ENCODE measurements at regions not wholly inside any gene's neighbourhood (a gene's known extent, or its start where the extent isn't known, plus 50 kb on each side); places are given as distances from the start of the nearest gene placed in this dataset.

DNA sequence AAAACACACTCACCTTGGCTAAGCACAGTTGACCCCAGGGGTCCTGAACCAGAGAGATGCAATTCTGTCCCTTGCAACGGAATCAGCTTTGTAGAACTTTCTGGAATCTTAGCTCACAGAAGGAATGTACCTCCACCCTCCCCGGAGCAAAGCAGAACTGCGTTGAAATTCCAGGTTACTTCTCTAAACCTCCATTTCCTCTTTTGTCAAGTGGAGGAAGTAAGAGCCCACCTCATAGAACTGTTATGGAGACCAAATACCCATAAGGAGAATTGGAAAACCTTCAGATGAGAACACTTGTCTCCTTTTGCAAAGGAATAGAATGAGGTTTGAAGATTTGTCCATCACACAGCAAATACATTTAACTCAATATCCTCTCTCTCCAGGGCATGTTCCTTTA is 86.6 kb upstream of the RBBP6 start:
- ChIA-PET CTCF (no interaction called here), POLR2A (no interaction called here)
- peaks cover 18% of the 10 kb centered on the region for H3K27me3 Mint-ChIP-seq

GRCh38 chr16:24463196-24463945 is 76.0 kb upstream of the RBBP6 start:
- CTCF ChIA-PET: no interaction called here
- POLR2A ChIA-PET: no interaction called here
- H3K36me3 Mint-ChIP-seq (ENCODE audit: low read depth): no peaks in the 10 kb centered on the region
- H3K4me1 Mint-ChIP-seq: no peaks in the 10 kb centered on the region
- DNase-seq (no peak), ATAC-seq (no peak)
- H3K27ac Mint-ChIP-seq: no peak overlapping the region
- intact Hi-C loops (cut with DNase I, micrococcal nuclease): no loop called here
- H3K9me3 Mint-ChIP-seq (ENCODE audit: low read depth): peaks cover 5% of the 10 kb centered on the region
- H3K27me3 Mint-ChIP-seq: peaks cover 16% of the 10 kb centered on the region
- no peak overlapping the region for H3K4me3 Mint-ChIP-seq

More for the DNA sequence above, 86.6 kb upstream of the RBBP6 start:
- Mint-ChIP-seq H3K4me1 (no peaks in the 10 kb centered on the region), H3K4me3 (no peak overlapping the region), H3K36me3 (ENCODE audit: low read depth) (no peaks in the 10 kb centered on the region), H3K27ac (no peak overlapping the region), H3K9me3 (ENCODE audit: low read depth) (no peaks in the 10 kb centered on the region)
- intact Hi-C loops (cut with DNase I, micrococcal nuclease): no loop called here
- DNase-seq: no peak
- no peak for ATAC-seq

DNA sequence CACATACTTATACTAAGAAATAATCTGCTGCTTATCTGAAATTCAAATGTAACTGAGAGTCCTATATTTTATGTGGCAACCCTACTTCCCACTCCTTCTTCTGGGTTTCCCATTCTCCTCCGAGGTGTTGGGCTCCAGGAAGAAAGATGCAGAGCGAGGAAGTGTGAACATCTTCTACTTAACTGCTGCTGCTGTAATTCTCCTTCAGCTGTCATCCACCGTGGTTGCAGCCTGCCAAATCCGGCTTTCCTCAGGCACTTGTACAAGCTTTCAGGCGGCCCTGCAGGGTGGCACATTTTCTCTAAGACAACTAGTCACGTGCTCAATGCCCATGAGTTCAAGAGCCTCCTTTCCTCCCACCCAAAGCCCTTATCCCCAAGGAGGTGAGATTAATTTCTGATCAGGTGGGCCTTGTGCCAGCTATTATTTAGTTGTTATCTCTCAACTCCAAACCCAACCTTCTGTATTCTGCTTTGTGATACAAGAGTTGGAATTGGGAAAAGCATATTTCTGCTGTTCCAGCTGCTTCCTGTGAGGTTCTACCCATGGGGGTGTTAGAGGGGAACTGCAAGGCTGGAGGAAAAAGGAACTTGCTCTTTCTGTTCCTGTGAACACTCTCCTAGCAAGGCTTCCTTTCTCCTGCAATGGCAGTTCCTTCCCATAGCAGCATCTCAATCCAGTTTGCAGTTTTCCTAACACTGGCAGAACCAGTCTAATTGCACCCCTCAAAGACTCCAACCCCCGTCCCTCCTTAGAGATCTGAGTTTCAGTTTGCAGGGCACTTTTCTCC is 67.6 kb upstream of the RBBP6 start:
- no peaks in the 10 kb centered on the region for H3K36me3 Mint-ChIP-seq (ENCODE audit: low read depth)
- no peaks in the 10 kb centered on the region for H3K4me1 Mint-ChIP-seq
- intact Hi-C loops (cut with DNase I, micrococcal nuclease): no loop called here
- no peak overlapping the region for H3K27ac Mint-ChIP-seq
- ChIA-PET POLR2A (no interaction called here), CTCF (interaction anchor here (0.6 to 1.0 kb wide), 2 partner anchors 19 to 218 kb away, joined by 3 to 4 read pairs; no protein-coding TSS in a partner anchor)
- ATAC-seq (no peak), DNase-seq (no peak)
- peaks cover 20% of the 10 kb centered on the region for H3K27me3 Mint-ChIP-seq
- H3K4me3 Mint-ChIP-seq: no peak overlapping the region
- peaks cover 7% of the 10 kb centered on the region for H3K9me3 Mint-ChIP-seq (ENCODE audit: low read depth)

- no peaks in the 10 kb centered on the region for H3K36me3 Mint-ChIP-seq (ENCODE audit: low read depth)
- intact Hi-C loops (cut with DNase I, micrococcal nuclease): no loop called here
- H3K4me1 Mint-ChIP-seq: no peaks in the 10 kb centered on the region
- POLR2A ChIA-PET: interaction anchor here (0.6 kb wide), 1 partner anchor 41 kb away, joined by 3 read pairs; no protein-coding TSS in a partner anchor
- no peak overlapping the region for H3K27ac Mint-ChIP-seq
- peaks cover 13% of the 10 kb centered on the region for H3K27me3 Mint-ChIP-seq
- no peak overlapping the region for H3K4me3 Mint-ChIP-seq
- CTCF ChIA-PET: interaction anchor here (0.5 to 1.7 kb wide), 2 partner anchors 8 to 429 kb away, joined by 3 to 5 read pairs; no protein-coding TSS in a partner anchor
- DNase-seq (no peak), ATAC-seq (no peak)
- H3K9me3 Mint-ChIP-seq (ENCODE audit: low read depth): peaks cover 7% of the 10 kb centered on the region
These were observed 61.9 kb upstream of the RBBP6 start for GRCh38 chr16:24477492-24477891.

GRCh38 chr16:24478401-24478800 is 61.0 kb upstream of the RBBP6 start:
- H3K4me3 Mint-ChIP-seq: no peak overlapping the region
- POLR2A ChIA-PET: no interaction called here
- DNase-seq: no peak
- H3K4me1 Mint-ChIP-seq: no peaks in the 10 kb centered on the region
- no peak for ATAC-seq
- H3K27me3 Mint-ChIP-seq: peaks cover 12% of the 10 kb centered on the region
- no peaks in the 10 kb centered on the region for H3K36me3 Mint-ChIP-seq (ENCODE audit: low read depth)
- peaks cover 6% of the 10 kb centered on the region for H3K9me3 Mint-ChIP-seq (ENCODE audit: low read depth)
- CTCF ChIA-PET: no interaction called here
- no peak overlapping the region for H3K27ac Mint-ChIP-seq
- intact Hi-C loops (cut with DNase I, micrococcal nuclease): no loop called here

DNA sequence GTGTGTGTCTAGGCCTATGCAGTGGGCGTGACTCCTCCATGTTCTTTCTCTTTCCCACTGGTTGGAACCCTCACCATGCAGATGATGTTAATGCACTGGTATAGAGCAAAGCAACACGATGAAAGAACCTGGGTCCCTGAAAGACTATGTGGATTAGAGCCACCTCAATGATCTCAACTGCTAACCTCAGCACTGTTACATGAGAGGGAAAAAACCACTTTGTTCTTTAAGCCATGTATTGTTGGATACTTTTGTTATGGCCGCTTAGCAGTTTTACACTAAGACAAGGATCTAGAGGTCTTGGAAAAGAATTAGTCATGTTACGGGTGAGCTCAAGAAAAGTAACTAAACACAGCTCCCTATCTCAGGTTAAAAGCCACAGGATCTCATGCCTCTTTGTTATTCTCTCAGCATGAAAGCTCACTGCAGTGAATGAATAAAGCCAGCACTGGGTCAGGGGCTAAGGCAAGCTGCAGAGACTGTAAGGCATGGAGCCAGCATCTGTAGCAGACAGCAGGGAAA is 56.6 kb upstream of the RBBP6 start:
- Mint-ChIP-seq H3K27me3 (peaks cover 9% of the 10 kb centered on the region), H3K4me1 (no peaks in the 10 kb centered on the region)

GRCh38 chr16:24488045-24488444 is 51.3 kb upstream of the RBBP6 start:
- DNase-seq: no peak
- no peaks in the 10 kb centered on the region for H3K4me1 Mint-ChIP-seq
- no peak overlapping the region for H3K4me3 Mint-ChIP-seq
- no peaks in the 10 kb centered on the region for H3K36me3 Mint-ChIP-seq (ENCODE audit: low read depth)
- H3K27ac Mint-ChIP-seq: no peak overlapping the region
- ChIA-PET CTCF (no interaction called here), POLR2A (no interaction called here)
- ATAC-seq: no peak
- peaks cover 8% of the 10 kb centered on the region for H3K27me3 Mint-ChIP-seq
- H3K9me3 Mint-ChIP-seq (ENCODE audit: low read depth): peaks cover 5% of the 10 kb centered on the region
- intact Hi-C loops (cut with DNase I, micrococcal nuclease): no loop called here

More for the DNA sequence above, 56.6 kb upstream of the RBBP6 start:
- POLR2A ChIA-PET: no interaction called here
- peaks cover 2% of the 10 kb centered on the region for H3K9me3 Mint-ChIP-seq (ENCODE audit: low read depth)
- intact Hi-C loops (cut with DNase I, micrococcal nuclease): no loop called here
- CTCF ChIA-PET: interaction anchor here (0.5 to 1.1 kb wide), 2 partner anchors 34 to 145 kb away, joined by 3 to 4 read pairs; no protein-coding TSS in a partner anchor
- no peaks in the 10 kb centered on the region for H3K36me3 Mint-ChIP-seq (ENCODE audit: low read depth)
- no peak overlapping the region for H3K4me3 Mint-ChIP-seq
- ATAC-seq (no peak), DNase-seq (no peak)
- H3K27ac Mint-ChIP-seq: no peak overlapping the region

Measured in activated CD4-positive, alpha-beta T cell treated with anti-CD3 and anti-CD28 coated beads for 36 hours (primary cell).